Osteoblast (primary cell): ENCODE measurements at regions not wholly inside any gene's neighbourhood (a gene's known extent, or its start where the extent isn't known, plus 50 kb on each side); places are given as distances from the start of the nearest gene placed in this dataset.
A peak's percentile ranks its signal among the peaks of the same experiment; 100 is the strongest.
"Not testable (repeated sequence)": the region's sequence is repeated elsewhere in the genome, so short reads cannot be mapped to it uniquely, and the experiment has no call there.

ENCODE experiments used
- DNase-seq: peaks from one replicate; pipeline ENCODE4 v3.0.0; 2011; ENCODE audit warnings: low spot score, mixed read lengths; ENCODE audit not compliant: insufficient read length; ENCODE audit errors: missing footprints
- H2AFZ ChIP-seq: 2 replicates; pipeline ENCODE4 v1.6.0; 2011; ENCODE audit warnings: mild to moderate bottlenecking, low read length
- H3K27ac ChIP-seq: 2 replicates; pipeline ENCODE4 v1.5.1; 2011; ENCODE audit warnings: mild to moderate bottlenecking, low read depth, low read length, moderate library complexity
- H3K27me3 ChIP-seq: 2 replicates; pipeline ENCODE4 v1.6.0; 2012; ENCODE audit warnings: mild to moderate bottlenecking, control low read depth, inconsistent platforms, low read length, moderate library complexity; ENCODE audit not compliant: insufficient read depth
- H3K36me3 ChIP-seq: 2 replicates; pipeline ENCODE4 v1.5.1; 2011; ENCODE audit warnings: mild to moderate bottlenecking, low read length, control low read depth, moderate library complexity; ENCODE audit not compliant: insufficient read depth
- H3K4me1 ChIP-seq: 2 replicates; pipeline ENCODE4 v1.5.1; 2011; ENCODE audit warnings: mild to moderate bottlenecking, low read length, control low read depth, moderate library complexity; ENCODE audit not compliant: insufficient read depth
- H3K4me2 ChIP-seq: 2 replicates; pipeline ENCODE4 v1.6.0; 2011; ENCODE audit warnings: mild to moderate bottlenecking, low read length; ENCODE audit not compliant: insufficient read depth
- H3K4me3 ChIP-seq: fragments of 200-600 bp; sonication (generic); 3 replicates; pipeline ENCODE4 v1.5.1; 2012; ENCODE audit warnings: mild to moderate bottlenecking, low read length, inconsistent platforms; ENCODE audit not compliant: insufficient read depth
- H3K79me2 ChIP-seq: 2 replicates; pipeline ENCODE4 v1.6.0; 2012; ENCODE audit warnings: mild to moderate bottlenecking, low read length, control low read depth, inconsistent platforms; ENCODE audit not compliant: insufficient read depth
- H3K9me3 ChIP-seq: 2 replicates; pipeline ENCODE4 v1.5.1; 2011; ENCODE audit warnings: low read depth, low read length, control low read depth
- H4K20me1 ChIP-seq: 2 replicates; pipeline ENCODE4 v1.6.0; 2012; ENCODE audit warnings: mild to moderate bottlenecking, low read length, control low read depth; ENCODE audit not compliant: insufficient read depth
- CTCF ChIP-seq: IDR thresholded peaks from 2 replicates; pipeline ENCODE4 v1.5.1; 2011; ENCODE audit warnings: mild to moderate bottlenecking, low read depth, low read length, moderate library complexity; ENCODE audit errors: extremely low read depth

- Histone ChIP-seq H4K20me1 (no peaks in the 10 kb centered on the region), H3K4me2 (no peak overlapping the region), H3K79me2 (no peaks in the 10 kb centered on the region), H3K4me3 (no peak overlapping the region), H2AFZ (no peak overlapping the region), H3K4me1 (peaks cover 10% of the 10 kb centered on the region), H3K27me3 (peaks cover 32% of the 10 kb centered on the region), H3K36me3 (no peaks in the 10 kb centered on the region), H3K27ac (no peak overlapping the region), H3K9me3 (no peaks in the 10 kb centered on the region)
- no peak for TF ChIP-seq CTCF
- no peak for DNase-seq
Measured at GRCh38 chr7:93717217-93717900, 142.8 kb upstream of the CALCR start.

- Histone ChIP-seq H4K20me1 (no peaks in the 10 kb centered on the region), H3K9me3 (no peaks in the 10 kb centered on the region), H3K4me1 (peaks cover 10% of the 10 kb centered on the region), H3K36me3 (no peaks in the 10 kb centered on the region), H3K27me3 (peaks cover 41% of the 10 kb centered on the region), H3K79me2 (no peaks in the 10 kb centered on the region), H3K4me3 (no peak overlapping the region), H2AFZ (no peak overlapping the region), H3K4me2 (no peak overlapping the region), H3K27ac (no peak overlapping the region)
- peak; percentile 79 for TF ChIP-seq CTCF
- DNase-seq = no peak
Measured at GRCh38 chr7:93715234-93715633, 140.7 kb upstream of the CALCR start.

GRCh38 chr7:93711926-93712325 is 137.4 kb upstream of the CALCR start:
- no peak overlapping the region for H3K4me2 ChIP-seq
- no peak for DNase-seq

GRCh38 chr7:93708255-93708654 is 133.7 kb upstream of the CALCR start:
- not testable (repeated sequence) for H3K9me3 ChIP-seq, H3K27ac ChIP-seq, H3K36me3 ChIP-seq, H3K79me2 ChIP-seq, H3K4me1 ChIP-seq, DNase-seq, H3K4me2 ChIP-seq, H3K4me3 ChIP-seq, H4K20me1 ChIP-seq, H2AFZ ChIP-seq
- H3K27me3 ChIP-seq = peaks cover 15% of the 10 kb centered on the region

More at GRCh38 chr7:93711926-93712325, 137.4 kb upstream of the CALCR start:
- H3K36me3 ChIP-seq = no peaks in the 10 kb centered on the region
- no peak for TF ChIP-seq CTCF
- no peaks in the 10 kb centered on the region for H3K79me2 ChIP-seq
- H3K27me3 ChIP-seq = peaks cover 35% of the 10 kb centered on the region
- no peak overlapping the region for H2AFZ ChIP-seq
- no peaks in the 10 kb centered on the region for H4K20me1 ChIP-seq
- no peak overlapping the region for H3K27ac ChIP-seq
- H3K9me3 ChIP-seq = no peaks in the 10 kb centered on the region
- H3K4me1 ChIP-seq = no peaks in the 10 kb centered on the region
- no peak overlapping the region for H3K4me3 ChIP-seq
